Stimulated activated CD8-positive, alpha-beta memory T cell treated with anti-CD3 and anti-CD28 coated beads, Interleukin-4, amount 100 ng/mL, for 4 hours (primary cell): ENCODE measurements at regions not wholly inside any gene's neighbourhood (a gene's known extent, or its start where the extent isn't known, plus 50 kb on each side); places are given as distances from the start of the nearest gene placed in this dataset.

ENCODE experiments used
- DNase-seq, 2 donors: peaks; one replicate each; pipeline ENCODE4 v3.0.0-alpha.2; 2020; ENCODE audit warnings: low read depth in 2 of 2, low spot score in 1 of 2

DNA sequence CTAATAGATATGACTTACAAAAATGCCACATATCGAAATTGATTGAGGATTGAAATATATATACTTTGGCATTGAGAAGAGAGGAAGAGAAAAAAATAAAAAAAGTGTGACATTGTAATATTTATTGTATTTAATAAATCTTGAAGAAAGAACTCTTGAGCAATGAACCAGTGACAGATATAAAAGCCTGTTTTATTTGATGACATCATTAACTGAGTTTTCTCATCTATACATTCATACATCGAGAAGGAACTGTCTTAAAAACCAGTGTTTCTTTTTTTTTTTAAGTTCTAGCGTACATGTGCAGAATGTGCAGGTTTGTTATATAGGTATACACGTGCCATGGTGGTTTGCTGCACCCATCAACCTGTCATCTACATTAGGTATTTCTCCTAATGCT is 368.2 kb downstream of the SNAPC1 start:
- no peak for DNase-seq

DNA sequence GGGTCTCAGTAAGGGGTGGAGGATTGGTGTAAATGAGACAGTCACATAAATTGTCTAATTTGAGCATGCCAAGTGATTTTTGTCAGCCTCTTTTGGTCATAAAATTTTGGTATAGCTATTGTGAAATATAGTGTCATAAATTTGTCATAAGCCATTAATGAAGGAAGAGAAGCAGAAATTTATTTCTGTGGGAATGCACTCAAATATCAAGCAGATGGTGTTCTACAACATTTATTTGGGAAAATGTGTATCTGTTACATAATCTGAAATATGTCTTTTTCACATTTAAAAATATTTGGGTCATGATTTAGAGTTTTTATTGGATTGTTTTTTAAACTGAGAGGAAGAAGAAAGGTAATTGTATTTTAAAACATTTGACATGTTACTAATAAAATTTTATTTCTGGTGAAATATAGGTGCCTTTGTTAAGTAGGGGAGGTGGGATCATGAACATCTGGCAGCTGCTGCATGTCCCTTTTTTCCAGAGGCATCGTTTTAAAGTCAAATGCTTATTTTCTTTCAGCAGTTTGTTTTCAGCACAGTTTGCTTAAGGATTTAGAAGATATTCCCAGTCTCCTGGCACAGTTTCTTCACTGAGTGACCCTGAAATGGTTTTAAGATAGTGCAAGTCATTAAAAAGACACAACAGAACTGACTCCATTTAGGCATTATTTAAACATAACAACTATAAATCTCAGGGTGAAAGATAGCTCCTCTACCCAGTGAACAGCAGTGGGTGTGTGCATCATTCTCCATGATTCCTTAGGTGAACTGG is 371.7 kb downstream of the SNAPC1 start:
- no peak for DNase-seq

DNA sequence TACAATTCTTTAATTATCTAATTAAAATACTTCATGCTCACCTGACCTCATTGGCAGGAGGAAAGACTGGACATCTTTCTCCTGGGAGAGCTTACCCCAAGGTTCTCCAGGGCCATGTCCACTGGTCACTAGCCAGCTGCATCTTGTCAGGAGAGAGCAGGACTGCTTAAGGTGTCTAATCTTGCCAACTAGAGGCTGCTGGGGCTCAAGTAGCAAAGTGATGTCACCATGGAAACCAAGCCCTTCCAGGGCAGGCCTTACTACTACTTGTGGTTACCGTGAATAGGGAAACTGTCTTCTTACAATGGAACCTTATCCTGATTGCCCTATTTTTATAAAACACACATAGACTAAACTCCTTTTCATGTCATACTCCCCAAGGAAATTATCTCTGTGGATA is 376.4 kb downstream of the SNAPC1 start:
- no peak for DNase-seq

DNA sequence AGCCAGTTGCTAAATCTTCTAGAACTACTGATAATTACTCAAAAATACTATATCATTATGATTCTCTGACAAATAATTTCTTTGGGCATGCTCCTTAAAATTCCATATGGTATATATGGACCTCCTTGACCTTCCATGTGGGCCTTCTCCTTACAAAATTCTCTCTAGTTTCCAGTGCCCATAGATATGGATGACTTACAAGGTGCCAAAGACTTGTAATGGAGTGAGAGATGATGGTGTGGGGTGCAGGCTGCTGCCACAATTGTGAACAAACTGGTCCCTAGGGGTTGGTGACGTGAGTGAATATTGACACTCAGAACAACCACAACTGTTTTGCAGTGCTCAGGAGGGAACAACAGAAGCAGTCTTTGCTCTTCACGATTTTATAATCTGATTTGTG is 378.9 kb downstream of the SNAPC1 start:
- no peak for DNase-seq

DNA sequence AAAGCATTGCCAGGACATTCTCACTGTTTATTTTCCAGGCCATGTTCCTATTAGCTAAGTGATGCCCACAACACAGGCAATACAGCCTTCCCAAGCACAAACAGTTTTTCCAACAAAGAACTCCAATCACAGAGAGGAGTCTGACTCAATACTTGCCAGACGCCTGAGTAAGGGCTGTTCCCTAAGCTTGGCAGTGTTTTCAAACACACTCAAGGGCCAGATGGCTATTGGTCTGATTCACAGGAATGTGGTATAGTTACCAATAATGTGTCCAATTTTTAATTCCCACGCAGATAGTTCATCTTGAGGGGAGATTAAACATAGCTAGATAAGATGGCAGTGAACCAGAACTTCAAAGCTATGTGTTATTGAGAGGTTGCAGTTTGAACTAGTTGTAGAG is 381.0 kb downstream of the SNAPC1 start:
- no peak for DNase-seq

DNA sequence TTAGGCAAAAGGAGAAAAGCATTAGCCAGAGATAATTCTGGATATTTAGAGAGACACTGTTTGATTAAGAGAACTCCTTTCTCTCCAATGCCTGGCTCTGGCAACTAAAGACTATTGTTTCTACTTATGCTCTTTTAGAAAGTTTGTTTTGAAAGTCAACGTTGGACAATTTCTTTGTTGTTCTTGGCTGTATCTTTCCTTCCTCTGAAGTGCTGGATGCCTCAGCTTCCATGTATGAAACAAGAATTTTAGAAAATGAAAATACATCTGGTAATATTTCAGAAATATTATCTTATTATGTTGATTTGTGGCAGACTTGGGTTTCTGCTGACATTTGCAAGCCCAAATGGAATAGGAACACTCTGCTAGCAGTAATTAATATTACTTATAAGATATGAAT is 382.6 kb downstream of the SNAPC1 start:
- no peak for DNase-seq

DNA sequence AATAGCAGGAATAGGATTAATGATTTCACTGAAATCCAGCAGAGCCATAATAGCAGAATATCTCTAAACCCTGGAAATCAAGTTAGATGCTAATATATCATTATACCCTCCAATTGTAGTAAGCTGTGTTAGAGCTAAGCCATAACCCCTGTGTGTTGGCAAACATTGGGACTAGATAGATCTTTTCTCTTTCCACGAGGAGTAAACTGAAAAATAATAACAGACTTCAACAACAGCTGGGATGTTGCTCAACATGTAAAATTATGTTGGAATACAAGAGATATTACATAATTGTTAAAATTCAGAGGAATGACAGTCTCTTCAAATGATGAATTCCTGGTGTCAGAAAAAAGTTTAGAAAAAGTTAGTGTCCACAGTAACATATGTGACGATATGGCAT is 383.8 kb downstream of the SNAPC1 start:
- DNase-seq = no peak

DNA sequence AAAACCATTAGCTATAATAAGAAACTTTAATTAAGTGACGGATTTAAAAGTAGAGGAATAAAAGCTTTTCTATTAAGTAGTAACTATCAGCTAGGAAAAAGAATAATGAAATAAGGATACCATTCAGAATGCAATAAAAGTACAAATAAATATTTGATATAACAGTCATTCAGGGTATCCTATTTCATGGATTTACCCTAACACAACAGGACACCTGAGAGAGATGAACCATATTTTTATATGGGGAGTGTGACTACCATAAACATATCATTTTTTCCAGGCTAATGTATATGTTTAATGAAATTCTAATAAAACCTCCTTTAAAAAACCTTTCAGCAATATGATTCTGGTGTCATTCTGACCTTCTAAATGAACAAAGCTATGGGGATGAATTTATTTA is 393.8 kb downstream of the SNAPC1 start:
- no peak for DNase-seq

DNA sequence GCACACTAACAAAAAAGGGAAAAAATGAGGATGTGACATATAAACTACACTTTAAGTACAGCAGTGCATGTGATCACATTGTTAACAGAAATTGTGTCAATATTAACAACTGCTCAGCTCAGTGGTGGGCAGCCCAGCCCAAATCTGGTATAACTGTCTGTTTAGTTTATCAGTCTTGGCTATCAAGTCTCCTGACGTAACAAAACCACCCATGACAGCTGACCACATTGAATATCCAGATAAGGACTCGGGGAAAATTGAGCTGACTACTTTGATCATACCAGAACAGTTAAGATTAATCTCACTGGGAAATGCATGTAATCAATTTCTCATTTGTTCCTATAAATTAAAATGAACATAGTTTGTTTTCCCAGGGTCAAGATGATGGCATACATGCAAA is 396.6 kb downstream of the SNAPC1 start:
- DNase-seq = no peak

DNA sequence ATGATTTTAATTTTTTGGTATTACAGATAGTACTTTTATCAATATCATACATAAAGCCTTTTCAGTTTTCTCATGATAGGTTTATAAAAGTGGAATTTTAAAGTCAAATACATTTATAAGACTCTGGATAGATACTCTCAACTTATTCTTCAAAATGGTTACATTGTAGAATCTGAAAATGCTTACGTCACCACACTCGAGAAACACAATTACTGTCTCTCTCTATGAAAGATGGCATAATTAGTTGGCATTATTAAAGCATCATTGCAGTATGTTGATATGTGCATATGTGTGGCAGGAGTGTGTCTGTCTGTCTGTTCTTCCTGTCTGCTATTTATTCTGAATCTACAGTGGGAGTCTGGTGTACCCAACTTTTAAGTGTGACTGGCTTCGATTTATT is 397.1 kb downstream of the SNAPC1 start:
- no peak for DNase-seq

DNA sequence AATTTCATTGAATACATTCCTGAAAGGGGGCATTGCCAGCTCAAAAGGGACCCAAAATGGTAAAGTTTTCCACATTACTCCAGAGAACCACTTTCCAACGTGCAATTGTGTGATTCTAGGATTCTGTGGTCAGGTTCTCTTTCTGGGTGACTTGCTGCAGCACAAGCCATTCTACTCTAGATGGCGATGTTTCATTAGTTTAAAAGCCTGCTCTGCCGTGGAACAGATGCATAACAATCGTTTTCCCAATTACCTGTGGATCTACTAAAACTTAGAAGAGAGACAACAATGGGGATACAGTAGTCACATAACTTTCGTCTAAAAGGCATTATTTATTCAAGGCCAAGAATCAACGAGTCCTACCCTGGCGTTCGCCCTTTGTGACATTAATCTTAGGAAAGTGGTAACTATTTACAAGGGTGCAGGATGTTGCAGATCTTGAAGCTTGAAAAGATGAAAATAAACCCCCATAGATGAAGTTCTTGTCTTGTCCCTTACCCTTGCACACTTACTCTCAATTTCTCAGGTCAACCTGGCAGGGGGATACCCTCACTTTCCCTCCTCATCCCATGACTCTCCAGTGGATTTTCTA is 400.9 kb downstream of the SNAPC1 start:
- no peak for DNase-seq

DNA sequence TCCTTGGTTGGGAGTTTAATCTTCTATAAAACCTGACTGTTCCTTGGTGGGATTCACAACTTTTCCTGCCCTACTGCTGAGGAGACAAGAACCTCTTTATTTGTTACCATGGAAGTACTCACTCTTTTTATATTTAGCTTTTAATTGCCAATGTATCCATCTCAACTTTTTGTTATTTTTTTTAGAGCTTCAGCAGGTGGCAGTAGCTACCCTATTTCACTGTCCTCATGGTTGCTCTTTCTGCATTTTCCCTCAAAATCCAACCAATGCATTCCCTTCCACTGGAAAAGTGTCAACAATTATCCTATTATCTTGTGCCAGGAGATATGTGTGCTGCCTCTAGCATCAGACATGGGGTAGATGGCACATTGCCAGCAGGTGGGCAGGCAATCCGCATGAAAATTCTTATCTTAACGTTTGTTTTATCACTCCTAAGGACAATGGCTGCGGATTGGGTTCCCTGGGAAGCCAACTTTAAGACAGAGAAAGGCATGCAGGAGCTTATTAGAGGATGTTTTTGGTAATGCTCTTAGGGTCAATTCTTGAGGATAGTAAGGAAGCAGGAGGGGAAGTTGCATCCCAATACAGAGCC is 406.4 kb downstream of the SNAPC1 start:
- no peak for DNase-seq

DNA sequence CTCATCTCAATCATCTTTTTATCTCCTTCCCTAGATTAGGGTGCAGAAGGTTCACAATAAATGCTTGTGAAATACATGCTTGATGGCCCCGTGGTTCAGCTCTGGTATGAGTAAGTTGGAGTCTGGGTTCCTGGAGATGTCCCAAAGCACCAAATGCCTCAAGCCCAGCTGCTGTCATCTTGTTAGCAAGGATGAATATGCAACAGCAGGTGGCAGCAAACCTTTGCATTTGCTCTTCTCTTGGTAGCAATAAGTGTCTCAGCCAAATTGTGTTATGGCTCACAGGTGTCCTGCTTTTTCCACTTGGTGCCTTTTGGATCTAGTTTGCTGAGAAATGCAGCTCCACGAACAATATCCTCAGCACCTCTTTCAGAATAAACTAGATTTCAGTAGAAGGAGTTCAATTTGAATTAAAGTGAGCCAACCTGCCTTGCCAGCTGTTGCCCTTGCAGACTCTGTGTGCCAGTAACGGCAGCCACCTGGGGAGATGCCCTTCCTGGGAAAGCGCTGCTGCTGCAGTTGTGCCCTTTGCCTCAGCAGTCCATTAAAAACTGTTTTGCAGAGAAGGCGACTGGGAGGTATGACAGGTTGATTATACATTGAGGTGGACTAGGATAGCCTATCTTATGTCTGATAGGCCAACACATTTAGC is 417.3 kb downstream of the SNAPC1 start:
- no peak for DNase-seq

DNA sequence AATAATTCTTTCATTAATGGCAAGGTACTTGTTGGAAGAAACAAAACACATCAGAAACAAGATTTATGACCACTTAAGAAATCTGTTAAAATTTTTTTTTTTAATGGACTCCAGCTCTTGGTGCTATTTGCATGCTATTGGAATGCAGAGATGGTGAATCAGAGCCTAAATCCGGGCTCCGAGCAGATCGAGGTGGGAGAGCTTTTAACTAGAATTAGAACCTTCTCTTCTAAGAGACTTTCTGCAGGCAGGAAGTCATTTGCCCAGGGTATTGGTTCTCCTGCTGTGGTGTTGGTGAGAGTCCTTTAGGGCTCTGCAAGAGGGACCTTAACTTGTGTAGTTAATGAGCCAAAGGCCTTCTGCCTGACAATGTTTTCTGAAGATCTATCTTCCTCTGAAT is 419.4 kb downstream of the SNAPC1 start:
- DNase-seq = no peak

DNA sequence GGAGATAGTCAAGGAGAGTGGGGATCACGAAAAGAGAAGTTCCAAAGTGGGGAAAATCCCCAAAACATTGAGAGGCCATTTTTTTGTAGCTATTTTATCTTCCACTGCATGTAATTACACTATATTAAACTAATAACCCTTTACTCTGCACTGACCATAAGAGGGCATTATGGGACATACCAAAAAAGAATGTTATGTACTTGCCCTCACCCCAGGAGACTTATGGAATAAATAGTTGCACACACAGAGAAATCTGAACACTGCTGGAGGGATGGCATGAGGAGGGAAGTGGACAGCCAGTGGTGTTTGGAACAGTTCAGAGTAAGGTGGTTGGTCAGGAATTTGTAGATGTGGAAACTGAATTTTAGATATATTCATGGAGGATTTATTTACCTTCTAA is 422.9 kb downstream of the SNAPC1 start:
- DNase-seq = no peak

DNA sequence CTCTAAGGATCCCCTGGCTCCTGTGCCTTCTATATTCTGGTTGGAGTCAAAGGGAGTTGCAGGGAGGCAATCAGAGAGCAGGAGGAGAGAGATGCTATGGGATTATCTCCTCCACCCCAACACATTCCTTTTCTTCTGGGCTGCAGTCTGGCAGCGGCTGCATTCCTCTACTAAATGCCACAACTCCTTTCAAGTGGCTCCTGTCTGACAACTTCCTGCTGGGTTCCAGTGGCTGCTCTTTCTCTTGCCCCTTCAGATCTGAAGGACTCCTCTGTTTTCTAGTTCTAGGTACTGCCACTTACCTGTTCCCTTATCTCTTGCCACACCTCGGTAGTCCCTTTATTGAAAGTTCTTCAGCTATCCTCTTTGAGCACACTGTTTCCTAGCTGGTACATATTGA is 425.0 kb downstream of the SNAPC1 start:
- no peak for DNase-seq

DNA sequence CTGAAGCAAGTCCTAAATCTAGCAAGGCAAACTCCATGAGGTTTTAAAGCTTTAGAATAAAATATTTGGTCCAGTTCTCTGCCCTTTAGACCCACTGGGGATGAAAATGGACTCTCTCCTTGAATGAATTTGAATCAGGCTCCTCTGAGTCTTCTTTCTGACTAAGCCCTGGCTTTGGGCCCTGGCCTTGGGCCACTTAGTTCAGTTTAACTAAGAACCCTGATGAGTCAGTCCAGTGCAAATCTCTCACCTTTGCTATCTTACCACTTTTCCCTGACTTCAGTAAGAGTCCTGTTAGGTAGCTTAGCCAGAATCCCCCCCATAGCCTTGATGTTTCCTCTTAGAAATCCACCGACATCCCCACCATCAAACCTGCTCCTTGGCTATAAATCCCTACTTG is 427.5 kb downstream of the SNAPC1 start:
- no peak for DNase-seq

DNA sequence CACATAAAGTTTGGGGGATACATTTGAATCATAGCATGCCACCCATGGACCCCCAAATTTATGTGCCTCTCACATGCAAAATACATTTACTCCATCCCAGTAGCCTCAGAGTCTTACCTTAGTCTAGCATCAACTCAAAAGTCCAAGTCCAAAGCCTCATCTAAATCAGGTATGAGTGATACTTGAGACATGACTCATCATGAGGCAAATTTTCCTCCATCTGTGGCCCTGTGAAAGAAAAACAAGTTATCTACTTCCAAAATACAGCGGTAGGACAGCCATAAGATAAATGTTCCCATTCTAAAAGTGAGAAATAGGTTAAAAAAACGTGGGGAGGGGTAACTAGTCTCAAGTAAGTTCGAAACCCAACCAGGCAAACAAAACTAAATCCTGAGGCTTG is 444.2 kb downstream of the SNAPC1 start:
- no peak for DNase-seq

DNA sequence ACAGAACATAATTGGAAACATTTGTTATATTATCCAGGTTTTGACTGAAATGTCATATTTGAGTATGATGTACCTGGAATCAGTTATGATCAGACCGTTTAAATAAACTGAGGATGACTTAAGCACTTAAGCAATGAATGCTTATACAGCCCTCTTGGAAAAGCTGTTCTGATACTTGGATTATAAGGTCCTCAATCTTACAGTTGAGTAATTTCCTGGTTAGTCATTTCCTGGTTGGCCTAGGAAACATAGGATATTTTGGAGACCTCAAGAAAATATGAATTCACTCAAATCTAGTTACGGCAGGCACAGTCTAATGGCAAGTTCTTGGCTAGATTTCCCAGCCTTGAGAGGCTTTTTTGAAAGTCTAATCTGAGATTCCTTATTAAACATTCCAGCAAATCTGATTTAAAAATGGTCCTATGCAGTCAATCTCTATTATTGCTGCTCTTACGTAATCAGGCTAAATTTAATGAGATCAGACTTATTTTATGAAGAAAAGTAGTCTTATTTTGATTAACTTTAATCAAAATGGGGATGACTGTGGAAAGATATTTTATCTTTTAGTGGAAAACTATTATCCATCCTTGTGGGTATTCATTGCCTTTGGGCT is 447.2 kb downstream of the SNAPC1 start:
- DNase-seq = no peak

DNA sequence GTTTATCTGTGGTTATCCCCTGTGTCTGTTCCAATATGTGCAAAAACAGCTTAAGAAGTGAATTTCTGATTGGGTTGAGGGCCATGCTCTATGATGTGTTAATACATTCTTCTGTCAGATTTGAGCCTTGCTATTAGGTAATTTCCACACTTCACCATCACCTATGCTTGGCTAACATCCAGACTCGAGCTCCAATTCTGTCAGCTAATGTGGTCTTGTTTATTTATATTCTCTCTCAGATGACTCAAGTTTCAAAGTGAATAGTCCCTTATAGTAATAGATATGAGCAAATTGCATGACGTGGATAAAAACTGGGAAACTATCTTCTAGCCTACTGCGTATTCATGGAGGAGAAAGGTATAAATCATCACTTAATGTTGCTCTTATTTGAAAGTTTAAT is 451.3 kb downstream of the SNAPC1 start:
- no peak for DNase-seq

DNA sequence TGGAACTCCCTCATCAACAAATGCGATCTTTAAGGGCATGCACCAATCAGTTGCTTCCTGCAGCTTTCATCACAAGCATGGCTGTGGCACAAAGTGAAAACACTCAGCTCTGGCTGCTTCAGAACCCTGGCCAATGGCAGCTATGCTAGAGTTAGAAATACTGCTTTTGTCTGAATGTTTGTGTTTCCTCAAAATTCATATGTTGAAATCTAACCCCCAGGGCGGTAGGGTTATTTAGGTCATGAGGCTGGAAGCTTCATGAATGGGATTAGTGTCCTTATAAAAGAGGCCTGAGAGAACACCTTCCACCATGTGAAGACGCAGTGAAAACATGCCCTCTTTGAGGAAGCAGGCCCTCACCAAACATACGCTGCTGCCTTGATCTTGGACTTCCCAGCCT is 453.9 kb downstream of the SNAPC1 start:
- no peak for DNase-seq

DNA sequence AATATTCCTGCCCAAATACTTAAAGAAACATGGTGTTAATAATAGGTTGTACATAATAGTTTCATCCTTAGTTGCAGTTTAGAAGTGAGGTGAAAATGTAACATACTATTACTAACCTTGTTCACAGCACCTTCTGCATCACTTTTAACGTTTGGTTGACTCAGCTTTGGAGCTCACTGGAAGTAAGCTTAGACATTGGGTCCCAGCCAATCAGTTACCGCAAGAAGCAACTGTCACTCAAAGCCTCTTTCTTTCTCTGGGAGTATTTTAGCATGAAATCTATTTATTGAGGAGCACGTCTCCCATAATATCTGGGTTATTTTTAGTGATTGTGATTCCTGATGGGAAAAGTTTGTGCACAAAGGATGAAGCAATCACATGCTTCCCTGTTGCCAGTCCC is 472.6 kb downstream of the SNAPC1 start:
- no peak for DNase-seq
